ENCODE measurements at regions not wholly inside any gene's neighbourhood (a gene's known extent, or its start where the extent isn't known, plus 50 kb on each side); places are given as distances from the start of the nearest gene placed in this dataset.

DNA sequence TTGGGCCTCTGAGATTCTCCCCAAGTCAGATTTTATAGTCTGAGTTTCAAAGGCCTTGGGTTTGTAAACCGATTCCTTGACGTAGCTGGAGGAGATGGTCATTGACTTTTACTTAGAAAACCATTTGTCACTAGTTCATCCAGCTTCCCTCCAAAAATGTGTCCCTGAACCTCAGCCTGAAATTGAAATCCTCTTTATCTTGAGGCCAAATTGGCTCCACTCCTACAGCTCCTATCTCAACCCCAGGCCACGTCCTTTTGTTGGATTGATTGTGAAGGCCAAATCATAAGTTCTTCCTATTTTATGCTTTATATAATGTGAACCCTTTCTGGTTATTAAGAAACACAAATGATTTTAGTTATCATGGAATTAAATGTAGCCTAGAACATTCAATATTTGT lies 193.9 kb upstream of the SUCLG2 start:
- Histone ChIP-seq H3K9me3 (no peaks in the 10 kb centered on the region), H3K27me3 (ENCODE audit: insufficient read depth in 3 of 3, low read length in 2 of 3) (no peaks in the 10 kb centered on the region), H3K4me1 (no peaks in the 10 kb centered on the region), H3K27ac (no peak overlapping the region), H3K4me3 (no peak overlapping the region), H3K36me3 (ENCODE audit: insufficient read depth in 1 of 2, low read depth in 1 of 2) (no peaks in the 10 kb centered on the region)
- WGBS, 3 donors: 52 to 65% (median 56%) methylated on average over 3 of the region's 3 CpGs
- TF ChIP-seq, protein P1, sequence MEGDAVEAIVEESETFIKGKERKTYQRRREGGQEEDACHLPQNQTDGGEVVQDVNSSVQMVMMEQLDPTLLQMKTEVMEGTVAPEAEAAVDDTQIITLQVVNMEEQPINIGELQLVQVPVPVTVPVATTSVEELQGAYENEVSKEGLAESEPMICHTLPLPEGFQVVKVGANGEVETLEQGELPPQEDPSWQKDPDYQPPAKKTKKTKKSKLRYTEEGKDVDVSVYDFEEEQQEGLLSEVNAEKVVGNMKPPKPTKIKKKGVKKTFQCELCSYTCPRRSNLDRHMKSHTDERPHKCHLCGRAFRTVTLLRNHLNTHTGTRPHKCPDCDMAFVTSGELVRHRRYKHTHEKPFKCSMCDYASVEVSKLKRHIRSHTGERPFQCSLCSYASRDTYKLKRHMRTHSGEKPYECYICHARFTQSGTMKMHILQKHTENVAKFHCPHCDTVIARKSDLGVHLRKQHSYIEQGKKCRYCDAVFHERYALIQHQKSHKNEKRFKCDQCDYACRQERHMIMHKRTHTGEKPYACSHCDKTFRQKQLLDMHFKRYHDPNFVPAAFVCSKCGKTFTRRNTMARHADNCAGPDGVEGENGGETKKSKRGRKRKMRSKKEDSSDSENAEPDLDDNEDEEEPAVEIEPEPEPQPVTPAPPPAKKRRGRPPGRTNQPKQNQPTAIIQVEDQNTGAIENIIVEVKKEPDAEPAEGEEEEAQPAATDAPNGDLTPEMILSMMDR (IDR thresholded peaks at IDR 0.05): no peak
- DNase-seq (no peak), ATAC-seq (no peak)
- intact Hi-C loops (cut with DNase I): no loop called here

DNA sequence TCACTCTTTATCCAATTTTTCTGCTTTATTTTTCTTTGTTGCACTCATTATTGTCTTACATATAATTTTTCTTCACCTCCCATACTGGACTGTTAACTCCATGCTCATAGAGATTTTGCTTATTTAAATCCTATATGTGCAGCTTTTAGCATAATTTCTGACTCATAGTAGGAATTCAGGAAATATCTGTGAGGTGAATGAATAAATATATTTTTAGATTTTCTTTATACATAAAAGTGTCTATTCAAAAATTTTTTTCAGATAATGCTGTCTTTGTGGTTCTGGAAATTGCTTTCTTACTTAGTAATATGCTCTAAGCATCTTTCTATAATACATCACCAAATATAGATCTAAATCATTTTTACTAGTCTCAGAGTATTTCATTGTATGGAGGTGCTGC lies 191.8 kb upstream of the SUCLG2 start:
- H3K27me3 ChIP-seq (ENCODE audit: insufficient read depth in 3 of 3, low read length in 2 of 3): no peaks in the 10 kb centered on the region
- no peaks in the 10 kb centered on the region for H3K4me1 ChIP-seq
- DNase-seq (no peak), ATAC-seq (no peak)
- H3K36me3 ChIP-seq (ENCODE audit: insufficient read depth in 1 of 2, low read depth in 1 of 2): no peaks in the 10 kb centered on the region
- no peak overlapping the region for H3K27ac ChIP-seq
- TF ChIP-seq, protein P1 (IDR thresholded peaks at IDR 0.05): no peak
- H3K4me3 ChIP-seq: no peak overlapping the region
- H3K9me3 ChIP-seq: no peaks in the 10 kb centered on the region
- intact Hi-C loops (cut with DNase I): no loop called here

DNA sequence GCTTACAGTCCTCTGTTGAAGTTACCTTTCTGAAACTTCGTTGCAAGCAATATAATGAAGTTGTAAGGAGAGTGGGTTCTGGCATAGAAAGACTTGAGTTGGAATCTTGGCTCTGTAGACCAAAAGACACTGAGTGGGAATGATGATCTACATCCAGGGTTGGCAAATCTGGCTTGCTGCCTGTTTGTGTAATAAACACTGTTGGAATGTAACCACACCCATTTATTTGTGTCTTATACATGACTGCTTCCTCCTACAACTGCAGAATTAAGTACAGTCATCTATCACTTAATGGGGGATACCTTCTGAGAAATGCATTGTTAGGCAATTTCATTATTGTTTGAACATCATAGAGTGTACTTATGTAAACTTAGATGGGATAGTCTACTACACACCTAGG lies 178.4 kb upstream of the SUCLG2 start:
- H3K36me3 ChIP-seq (ENCODE audit: insufficient read depth in 1 of 2, low read depth in 1 of 2): no peaks in the 10 kb centered on the region
- ATAC-seq: no peak
- H3K27me3 ChIP-seq (ENCODE audit: insufficient read depth in 3 of 3, low read length in 2 of 3): no peaks in the 10 kb centered on the region
- H3K4me3 ChIP-seq: no peak overlapping the region
- no peak overlapping the region for H3K27ac ChIP-seq
- intact Hi-C loops (cut with DNase I): no loop called here
- no peak for DNase-seq
- no peaks in the 10 kb centered on the region for H3K9me3 ChIP-seq
- WGBS, 3 donors: 70 to 76% (median 76%) methylated on average over 1 of the region's 1 CpG
- TF ChIP-seq, protein P1 (IDR thresholded peaks at IDR 0.05): no peak
- no peaks in the 10 kb centered on the region for H3K4me1 ChIP-seq

DNA sequence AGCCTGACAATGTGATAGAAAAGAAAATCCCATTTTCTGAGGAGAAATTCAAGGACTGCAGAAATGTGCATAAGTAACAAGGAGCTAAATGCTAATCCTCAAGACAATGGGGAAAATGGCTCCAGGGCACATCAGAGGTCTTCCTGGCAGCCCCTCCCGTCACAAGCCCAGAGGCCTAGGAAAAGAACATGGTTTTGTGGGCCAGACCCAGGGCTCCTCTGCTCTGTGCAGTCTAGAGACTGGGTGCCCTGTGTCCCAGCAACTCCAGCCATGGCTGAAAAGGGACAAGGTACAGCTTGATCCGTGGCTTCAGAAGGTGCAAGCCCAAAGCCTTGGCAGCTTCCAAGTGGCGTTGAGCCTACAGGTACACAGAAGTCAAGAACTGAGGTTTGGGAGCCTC lies 176.8 kb upstream of the SUCLG2 start:
- DNase-seq: no peak
- 78 to 87% (median 80%) methylated on average over 3 of the region's 3 CpGs for WGBS, 3 donors
- no peaks in the 10 kb centered on the region for H3K27me3 ChIP-seq (ENCODE audit: insufficient read depth in 3 of 3, low read length in 2 of 3)
- H3K4me3 ChIP-seq: no peak overlapping the region
- H3K27ac ChIP-seq: no peak overlapping the region
- intact Hi-C loops (cut with DNase I): no loop called here
- H3K4me1 ChIP-seq: no peaks in the 10 kb centered on the region
- no peaks in the 10 kb centered on the region for H3K36me3 ChIP-seq (ENCODE audit: insufficient read depth in 1 of 2, low read depth in 1 of 2)
- H3K9me3 ChIP-seq: no peaks in the 10 kb centered on the region
- TF ChIP-seq, protein P1 (IDR thresholded peaks at IDR 0.05): no peak
- ATAC-seq: no peak

DNA sequence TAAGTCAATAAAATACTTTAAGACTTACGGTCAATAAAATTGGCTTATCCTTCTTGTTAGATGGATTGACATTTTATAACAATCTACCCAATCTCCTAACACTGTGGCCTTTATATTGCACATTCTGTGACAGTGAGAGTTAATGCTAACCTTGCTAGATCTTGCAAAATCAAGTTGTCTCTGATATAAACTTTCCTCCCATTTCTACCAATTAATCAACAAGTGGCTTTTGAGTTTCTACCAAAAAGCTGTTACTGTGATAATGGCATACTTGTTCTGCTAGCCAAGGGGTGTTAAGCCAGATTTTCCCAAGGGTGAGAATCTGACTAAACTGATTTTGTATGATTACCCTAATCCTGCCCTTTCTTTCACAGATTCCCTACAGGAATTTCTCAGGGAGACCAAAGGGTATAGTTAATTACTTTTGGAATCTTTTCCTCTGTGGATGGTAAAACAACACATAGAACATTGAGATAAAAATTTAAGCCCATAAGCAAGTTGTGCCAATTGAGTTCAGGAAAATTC lies 174.1 kb upstream of the SUCLG2 start:
- intact Hi-C loops (cut with DNase I): loop anchor here in 1 of 2 donors (10.0 kb wide), 1 partner anchor 1046 kb away; no protein-coding TSS in a partner anchor
- no peaks in the 10 kb centered on the region for H3K4me1 ChIP-seq
- no peak overlapping the region for H3K27ac ChIP-seq
- ATAC-seq: no peak
- DNase-seq: no peak
- no peaks in the 10 kb centered on the region for H3K36me3 ChIP-seq (ENCODE audit: insufficient read depth in 1 of 2, low read depth in 1 of 2)
- no peaks in the 10 kb centered on the region for H3K27me3 ChIP-seq (ENCODE audit: insufficient read depth in 3 of 3, low read length in 2 of 3)
- TF ChIP-seq, protein P1 (IDR thresholded peaks at IDR 0.05): no peak
- WGBS, 3 donors: 78 to 92% (median 87%) methylated on average over 1 of the region's 1 CpG
- H3K4me3 ChIP-seq: no peak overlapping the region
- no peaks in the 10 kb centered on the region for H3K9me3 ChIP-seq
